Body of pancreas (tissue), 4 donors: ENCODE measurements at regions not wholly inside any gene's neighbourhood (a gene's known extent, or its start where the extent isn't known, plus 50 kb on each side); places are given as distances from the start of the nearest gene placed in this dataset.

Experiments used
- ATAC-seq: fragments of 150-250 bp; one replicate; pipeline ENCODE4 v1.9.1; 2016
- DNase-seq, 4 donors: peaks; one replicate each; pipeline ENCODE4 v3.0.0-alpha.2; 2019
- H3K27ac ChIP-seq, 4 donors: fragments of 200-600 bp; sonication (generic); 1 replicate in 3 of 4; 2 replicates in 1 of 4; pipeline versions ENCODE4 v1.5.1 to v1.6.1; 2016 to 2019; ENCODE audit warnings: mild to moderate bottlenecking in 1 of 4, mixed read lengths in 1 of 4, moderate library complexity in 1 of 4
- H3K27me3 ChIP-seq, 2 donors: fragments of 200-600 bp; sonication (generic); one replicate each; pipeline ENCODE4 v1.6.0; 2016; ENCODE audit warnings: mild to moderate bottlenecking in 1 of 2
- H3K36me3 ChIP-seq, 2 donors: fragments of 200-600 bp; sonication (generic); replicated peaks in 1 of 2; 2 replicates each; pipeline ENCODE4 v1.5.1; 2016; ENCODE audit warnings: low read depth in 2 of 2; ENCODE audit not compliant: insufficient read depth in 1 of 2
- H3K4me1 ChIP-seq: fragments of 200-600 bp; sonication (generic); one replicate; pipeline ENCODE4 v1.6.0; 2016
- H3K4me3 ChIP-seq, 2 donors: fragments of 200-600 bp; sonication (generic); 1 replicate in 1 of 2; 2 replicates in 1 of 2; pipeline ENCODE4 v1.5.1; 2016 to 2019
- H3K9me3 ChIP-seq, 3 donors: fragments of 200-600 bp; sonication (generic); 1 replicate in 2 of 3; 2 replicates in 1 of 3; pipeline ENCODE4 v1.5.1; 2016
- CTCF ChIP-seq, 7 experiments: fragments of 450-650 bp in 4 of 7; fragments of 200-600 bp in 3 of 7; sonication (generic) in 3 of 7; IDR thresholded peaks; one replicate each; pipeline ENCODE4 v1.5.1; 2016 to 2019; ENCODE audit warnings: antibody characterized with exemption in 7 of 7
- POLR2A ChIP-seq, 3 donors: fragments of 450-650 bp; IDR thresholded peaks; one replicate each; pipeline ENCODE4 v1.6.1; 2016; ENCODE audit warnings: antibody characterized with exemption in 3 of 3, mild to moderate bottlenecking in 2 of 3
- WGBS, 2 donors: methylation state at CpG; one replicate each; pipeline ENCODE4 v1.1.5; 2017; 5-methylcytosine and 5-hydroxymethylcytosine counted together
- intact Hi-C: fragments of 100-400 bp; cut with DNase I; formaldehyde crosslinking; loops from one replicate; pipeline ENCODE4 v1.15.1; 2023

- WGBS, 2 donors = 56 to 58% methylated on average over 20 of the region's 20 CpGs
- Histone ChIP-seq H3K4me1 (no peaks in the 10 kb centered on the region), H3K4me3 (no peak overlapping the region), H3K27me3 (no peaks in the 10 kb centered on the region), H3K9me3 (no peaks in the 10 kb centered on the region), H3K27ac (no peak overlapping the region), H3K36me3 (no peaks in the 10 kb centered on the region)
- TF ChIP-seq POLR2A (IDR thresholded peaks at IDR 0.05) (no peak), CTCF (IDR thresholded peaks at IDR 0.05) (no peak)
- no peak for ATAC-seq
- intact Hi-C loops = no loop called here
- DNase-seq = no peak
Measured at GRCh38 chr10:129410688-129411392, 56.2 kb upstream of the MGMT start.

- H3K27me3 ChIP-seq = no peaks in the 10 kb centered on the region
- intact Hi-C loops = no loop called here
- no peaks in the 10 kb centered on the region for H3K36me3 ChIP-seq
- no peaks in the 10 kb centered on the region for H3K4me1 ChIP-seq
- H3K4me3 ChIP-seq = no peak overlapping the region
- no peak overlapping the region for H3K27ac ChIP-seq
- no peak for DNase-seq
- TF ChIP-seq CTCF (IDR thresholded peaks at IDR 0.05) = no peak
- no peak for TF ChIP-seq POLR2A (IDR thresholded peaks at IDR 0.05)
- no peak for ATAC-seq
- H3K9me3 ChIP-seq = no peaks in the 10 kb centered on the region
- 74 to 83% methylated on average over 8 of the region's 8 CpGs for WGBS, 2 donors
Measured at GRCh38 chr10:129411393-129411705, 55.7 kb upstream of the MGMT start.

- no peak overlapping the region for H3K4me3 ChIP-seq
- intact Hi-C loops = no loop called here
- 65 to 66% methylated on average over 7 of the region's 7 CpGs for WGBS, 2 donors
Measured at GRCh38 chr10:129411772-129412171, 55.3 kb upstream of the MGMT start.

GRCh38 chr10:129413024-129413423 lies 54.0 kb upstream of the MGMT start:
- Histone ChIP-seq H3K36me3 (no peaks in the 10 kb centered on the region), H3K27me3 (no peaks in the 10 kb centered on the region), H3K4me3 (no peak overlapping the region), H3K9me3 (no peaks in the 10 kb centered on the region), H3K4me1 (no peaks in the 10 kb centered on the region), H3K27ac (no peak overlapping the region)
- no peak for DNase-seq
- intact Hi-C loops = no loop called here
- no peak for ATAC-seq
- no peak for TF ChIP-seq POLR2A (IDR thresholded peaks at IDR 0.05)
- TF ChIP-seq CTCF (IDR thresholded peaks at IDR 0.05) = no peak
- WGBS, 2 donors = 62 to 75% methylated on average over 6 of the region's 6 CpGs

More at GRCh38 chr10:129411772-129412171, 55.3 kb upstream of the MGMT start:
- no peaks in the 10 kb centered on the region for H3K4me1 ChIP-seq
- H3K27me3 ChIP-seq = no peaks in the 10 kb centered on the region
- H3K36me3 ChIP-seq = no peaks in the 10 kb centered on the region
- no peak for ATAC-seq
- H3K9me3 ChIP-seq = no peaks in the 10 kb centered on the region
- TF ChIP-seq POLR2A (IDR thresholded peaks at IDR 0.05) (no peak), CTCF (IDR thresholded peaks at IDR 0.05) (no peak)
- H3K27ac ChIP-seq = no peak overlapping the region
- DNase-seq = no peak
